ENCODE measurements at regions not wholly inside any gene's neighbourhood (a gene's known extent, or its start where the extent isn't known, plus 50 kb on each side); places are given as distances from the start of the nearest gene placed in this dataset.

DNA sequence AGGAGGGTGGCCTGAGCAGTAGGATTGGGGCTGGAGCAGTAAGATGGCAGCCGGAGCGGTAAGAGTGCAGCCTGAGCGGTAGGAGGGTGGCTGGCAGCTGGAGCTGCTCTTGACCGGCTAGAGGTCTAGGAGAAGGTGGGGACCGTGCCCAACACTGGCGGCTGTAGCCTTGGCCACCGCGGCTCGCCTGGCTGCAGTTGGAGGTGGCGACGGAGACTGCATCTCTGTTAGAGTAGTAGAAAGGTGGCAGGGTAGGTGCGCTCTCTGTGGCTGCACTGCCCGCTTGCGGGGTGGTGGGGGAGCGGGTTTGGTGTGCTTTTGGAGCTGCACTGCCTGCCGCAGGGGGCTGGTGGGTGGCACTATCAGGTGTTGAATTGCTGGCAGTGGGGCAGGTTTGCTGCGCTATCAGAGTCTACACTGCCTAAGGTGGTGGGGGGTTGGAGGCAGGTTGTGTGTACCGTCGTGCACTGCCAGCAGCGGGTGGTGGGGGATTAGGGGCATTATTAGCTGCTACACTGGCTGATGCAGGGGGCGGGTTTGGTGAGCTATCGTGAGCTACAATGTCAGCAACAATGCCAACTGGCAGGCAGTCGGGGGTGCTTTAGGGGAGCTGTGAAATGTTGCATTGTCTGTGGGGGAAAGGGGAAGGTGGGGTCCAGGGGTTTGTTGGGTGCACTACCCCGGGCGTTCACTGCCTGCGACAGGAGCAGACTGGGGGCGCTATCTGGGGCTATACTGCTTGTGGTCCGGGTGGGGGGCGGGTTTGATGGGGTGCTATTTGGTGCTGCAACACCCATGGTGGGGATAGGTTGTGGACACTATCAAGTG, 4461.3 kb upstream of the OR11H1 start:
- TF ChIP-seq CTCF (IDR thresholded peaks at IDR 0.05 in 8 of 11, conservative IDR thresholded peaks at IDR 0.05 in 3 of 11) (no peak), POLR2AphosphoS5 (IDR thresholded peaks at IDR 0.05) (no peak)

Measured in spleen (tissue), 7 donors.